Panc1 (cell line): ENCODE measurements at regions not wholly inside any gene's neighbourhood (a gene's known extent, or its start where the extent isn't known, plus 50 kb on each side); places are given as distances from the start of the nearest gene placed in this dataset.

Source experiments
- REST ChIP-seq, 2 experiments: IDR thresholded peaks; 2 replicates each; pipeline ENCODE4 v1.6.1; 2011 to 2012; ENCODE audit warnings: low read depth in 2 of 2, control low read depth in 1 of 2, low read length in 1 of 2, mild to moderate bottlenecking in 1 of 2, moderate library complexity in 1 of 2; ENCODE audit not compliant: insufficient read depth in 1 of 2
- SIN3A ChIP-seq: IDR thresholded peaks from 2 replicates; pipeline ENCODE4 v1.6.1; 2012; ENCODE audit warnings: low read depth, mild to moderate bottlenecking, low read length, moderate library complexity, borderline replicate concordance; ENCODE audit not compliant: insufficient read depth
- TCF7L2 ChIP-seq: IDR thresholded peaks from 2 replicates; pipeline ENCODE4 v1.6.1; 2011; ENCODE audit warnings: mild to moderate bottlenecking, low read depth, low read length, inconsistent platforms
- TF ChIP-seq, protein P1 (sequence below): fragments of 450-650 bp; IDR thresholded peaks from 2 replicates; pipeline ENCODE4 v1.5.1; 2017; ENCODE audit warnings: mild to moderate bottlenecking

GRCh38 chr2:173713904-173714555, 251.1 kb downstream of the SP3 start:
- TF ChIP-seq, protein P1, sequence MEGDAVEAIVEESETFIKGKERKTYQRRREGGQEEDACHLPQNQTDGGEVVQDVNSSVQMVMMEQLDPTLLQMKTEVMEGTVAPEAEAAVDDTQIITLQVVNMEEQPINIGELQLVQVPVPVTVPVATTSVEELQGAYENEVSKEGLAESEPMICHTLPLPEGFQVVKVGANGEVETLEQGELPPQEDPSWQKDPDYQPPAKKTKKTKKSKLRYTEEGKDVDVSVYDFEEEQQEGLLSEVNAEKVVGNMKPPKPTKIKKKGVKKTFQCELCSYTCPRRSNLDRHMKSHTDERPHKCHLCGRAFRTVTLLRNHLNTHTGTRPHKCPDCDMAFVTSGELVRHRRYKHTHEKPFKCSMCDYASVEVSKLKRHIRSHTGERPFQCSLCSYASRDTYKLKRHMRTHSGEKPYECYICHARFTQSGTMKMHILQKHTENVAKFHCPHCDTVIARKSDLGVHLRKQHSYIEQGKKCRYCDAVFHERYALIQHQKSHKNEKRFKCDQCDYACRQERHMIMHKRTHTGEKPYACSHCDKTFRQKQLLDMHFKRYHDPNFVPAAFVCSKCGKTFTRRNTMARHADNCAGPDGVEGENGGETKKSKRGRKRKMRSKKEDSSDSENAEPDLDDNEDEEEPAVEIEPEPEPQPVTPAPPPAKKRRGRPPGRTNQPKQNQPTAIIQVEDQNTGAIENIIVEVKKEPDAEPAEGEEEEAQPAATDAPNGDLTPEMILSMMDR: no peak
- TF ChIP-seq REST (IDR thresholded peaks at IDR 0.05; ENCODE audit: insufficient read depth in 1 of 2, low read depth in 2 of 2, low read length in 1 of 2) (no peak), TCF7L2 (no peak), SIN3A (no peak)
